ENCODE measurements at regions not wholly inside any gene's neighbourhood (a gene's known extent, or its start where the extent isn't known, plus 50 kb on each side); places are given as distances from the start of the nearest gene placed in this dataset.

- no peak for TF ChIP-seq ESRRA (CRISPR knock-in tag; IDR thresholded peaks at IDR 0.05; ENCODE audit: borderline replicate concordance)
- no peak for TF ChIP-seq CTCF (IDR thresholded peaks at IDR 0.05)
- TF ChIP-seq USF1 (CRISPR knock-in tag; IDR thresholded peaks at IDR 0.05): no peak
- TF ChIP-seq TCF7 (CRISPR knock-in tag; IDR thresholded peaks at IDR 0.05; ENCODE audit: low read depth): no peak
- TF ChIP-seq SMAD4 (CRISPR knock-in tag; IDR thresholded peaks at IDR 0.05): no peak
- no peak for TF ChIP-seq JUN (CRISPR knock-in tag; IDR thresholded peaks at IDR 0.05)
- no peak for TF ChIP-seq ATF2 (CRISPR knock-in tag; IDR thresholded peaks at IDR 0.05; ENCODE audit: borderline replicate concordance, low read depth)
- no peak for TF ChIP-seq ZNF416 (CRISPR knock-in tag; IDR thresholded peaks at IDR 0.05)
- TF ChIP-seq ELF4 (CRISPR knock-in tag; IDR thresholded peaks at IDR 0.05; ENCODE audit: low read depth): no peak
- TF ChIP-seq CREM (CRISPR knock-in tag; IDR thresholded peaks at IDR 0.05): no peak
- TF ChIP-seq NR1H2 (CRISPR knock-in tag; IDR thresholded peaks at IDR 0.05): no peak
- no peak for TF ChIP-seq AFF4 (CRISPR knock-in tag; IDR thresholded peaks at IDR 0.05; ENCODE audit: borderline replicate concordance)
- no peak for TF ChIP-seq SMAD3 (CRISPR knock-in tag; IDR thresholded peaks at IDR 0.05; ENCODE audit: borderline replicate concordance)
These were observed 65.7 kb upstream of the PGR start for GRCh38 chr11:101195294-101195693.

Measured in WTC11 (cell line).